WI38 (cell line): ENCODE measurements at regions not wholly inside any gene's neighbourhood (a gene's known extent, or its start where the extent isn't known, plus 50 kb on each side); places are given as distances from the start of the nearest gene placed in this dataset.

Experiments used
- H3K4me3 ChIP-seq: 2 replicates; pipeline ENCODE4 v1.5.1; 2011; ENCODE audit warnings: low read depth, mild to moderate bottlenecking, control low read depth, low read length
- CTCF ChIP-seq: IDR thresholded peaks from 2 replicates; pipeline ENCODE4 v1.5.1; 2012; ENCODE audit warnings: low read depth, mild to moderate bottlenecking, control low read depth, low read length

- no peak overlapping the region for H3K4me3 ChIP-seq
- no peak for TF ChIP-seq CTCF
Measured at GRCh38 chr5:165477546-165477945, 1972.1 kb downstream of the MAT2B start.

GRCh38 chr5:165495829-165496380 is 1990.5 kb downstream of the MAT2B start:
- no peak for TF ChIP-seq CTCF
- no peak overlapping the region for H3K4me3 ChIP-seq

GRCh38 chr5:165497707-165498106 is 1992.3 kb downstream of the MAT2B start:
- H3K4me3 ChIP-seq: no peak overlapping the region
- TF ChIP-seq CTCF: no peak

- TF ChIP-seq CTCF: no peak
- no peak overlapping the region for H3K4me3 ChIP-seq
Measured at GRCh38 chr5:165502893-165503691, 1997.7 kb downstream of the MAT2B start.

- no peak for TF ChIP-seq CTCF
- H3K4me3 ChIP-seq: no peak overlapping the region
Measured at GRCh38 chr5:165504674-165505073, 1999.3 kb downstream of the MAT2B start.

- H3K4me3 ChIP-seq: no peak overlapping the region
- TF ChIP-seq CTCF: no peak
Measured at GRCh38 chr5:165508286-165508685, 2002.9 kb downstream of the MAT2B start.

GRCh38 chr5:165508861-165509260 is 2003.4 kb downstream of the MAT2B start:
- TF ChIP-seq CTCF: no peak
- no peak overlapping the region for H3K4me3 ChIP-seq
